HG02970 (cell line): ENCODE measurements at regions not wholly inside any gene's neighbourhood (a gene's known extent, or its start where the extent isn't known, plus 50 kb on each side); places are given as distances from the start of the nearest gene placed in this dataset.

ENCODE experiments used
- ATAC-seq: cut with Tn5 transposase; IDR thresholded peaks from one replicate; pipeline ENCODE4 v1.9.1; 2021; ENCODE audit warnings: mild to moderate bottlenecking, moderate library complexity, moderate number of reproducible peaks; ENCODE audit not compliant: unreplicated experiment, low FRiP score

- ATAC-seq, result no peak
These were observed 222.7 kb upstream of the NAALADL2 start for GRCh38 chr3:174636451-174636850.

DNA sequence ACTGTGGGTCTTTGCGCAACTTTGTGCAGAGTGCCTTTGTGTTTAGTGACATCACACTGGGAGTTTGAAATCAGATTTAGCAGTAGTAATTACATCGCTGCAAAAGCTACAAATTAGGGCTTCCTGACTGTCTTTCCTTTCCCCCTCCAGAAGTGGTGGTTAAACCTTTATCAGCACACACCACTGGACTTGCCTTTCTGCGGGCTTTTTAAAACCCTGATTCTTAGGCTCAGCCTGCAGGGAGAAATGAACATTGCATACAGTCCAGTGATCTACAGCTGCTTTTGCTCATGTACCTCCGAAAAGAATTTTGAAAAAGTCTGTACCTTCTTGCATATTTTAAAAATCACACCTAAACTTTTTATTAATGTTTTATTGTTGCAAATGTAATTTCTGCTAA is 219.7 kb upstream of the NAALADL2 start:
- no peak for ATAC-seq

DNA sequence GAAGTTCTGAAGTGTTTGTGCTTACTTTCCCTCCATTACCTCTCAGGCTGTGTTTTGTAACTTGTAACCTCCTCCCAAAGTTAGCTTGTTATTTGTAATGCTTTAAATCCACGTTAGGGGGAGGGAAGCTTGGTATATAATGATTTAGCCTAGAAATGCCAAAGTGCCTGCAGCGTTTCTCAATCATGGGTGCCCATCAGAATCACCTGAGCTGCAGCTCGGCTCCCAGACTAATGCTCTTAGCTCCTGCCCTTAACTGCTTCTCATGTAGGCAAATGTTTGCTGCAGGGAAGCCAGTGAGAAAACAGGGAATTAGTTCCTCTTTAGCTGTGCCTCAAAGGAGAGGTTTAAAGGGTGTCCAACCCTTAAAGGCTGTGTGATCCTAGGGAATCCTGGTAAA is 219.2 kb upstream of the NAALADL2 start:
- ATAC-seq, result no peak

GRCh38 chr3:174640932-174641331 is 218.2 kb upstream of the NAALADL2 start:
- no peak for ATAC-seq

- no peak for ATAC-seq
These were observed 214.8 kb upstream of the NAALADL2 start for GRCh38 chr3:174644287-174644686.

DNA sequence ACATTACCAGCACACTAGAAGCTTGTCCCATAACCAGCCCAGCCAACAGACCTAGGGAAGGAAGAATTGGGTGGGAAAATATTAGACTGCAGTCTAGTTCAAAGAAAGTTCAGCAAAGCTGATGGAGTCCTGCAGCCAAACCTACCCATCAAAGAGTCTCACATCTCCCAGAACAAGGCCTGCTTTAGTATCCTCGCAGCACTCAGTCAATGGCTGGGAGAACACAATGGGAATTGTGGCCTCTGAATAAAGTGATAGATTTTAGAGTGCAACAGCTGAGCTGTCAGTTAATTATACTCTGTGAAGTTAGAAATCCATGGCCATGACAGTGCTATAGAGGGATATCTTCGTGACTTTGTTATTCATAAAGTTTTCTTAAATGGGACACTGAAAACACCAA is 207.2 kb upstream of the NAALADL2 start:
- no peak for ATAC-seq

DNA sequence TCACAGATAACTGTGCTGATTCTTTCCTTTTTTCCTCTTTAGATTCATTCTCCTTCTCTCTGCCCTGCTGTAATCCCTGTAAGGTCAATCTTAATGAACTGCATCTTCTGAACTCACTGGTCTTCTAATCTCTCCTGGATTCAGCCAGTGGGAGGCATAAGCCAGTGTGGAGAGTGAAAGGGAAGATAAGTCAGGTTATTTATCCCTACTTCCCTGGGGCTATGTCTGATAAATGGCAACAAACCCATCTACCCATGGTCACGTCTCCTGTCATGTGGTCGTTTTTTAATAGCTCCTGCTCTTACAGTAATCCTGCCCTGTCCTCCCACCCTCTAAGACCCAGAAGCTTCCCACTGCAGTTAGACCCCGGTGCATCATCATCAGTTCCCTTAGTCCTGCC is 199.6 kb upstream of the NAALADL2 start:
- ATAC-seq, result no peak

DNA sequence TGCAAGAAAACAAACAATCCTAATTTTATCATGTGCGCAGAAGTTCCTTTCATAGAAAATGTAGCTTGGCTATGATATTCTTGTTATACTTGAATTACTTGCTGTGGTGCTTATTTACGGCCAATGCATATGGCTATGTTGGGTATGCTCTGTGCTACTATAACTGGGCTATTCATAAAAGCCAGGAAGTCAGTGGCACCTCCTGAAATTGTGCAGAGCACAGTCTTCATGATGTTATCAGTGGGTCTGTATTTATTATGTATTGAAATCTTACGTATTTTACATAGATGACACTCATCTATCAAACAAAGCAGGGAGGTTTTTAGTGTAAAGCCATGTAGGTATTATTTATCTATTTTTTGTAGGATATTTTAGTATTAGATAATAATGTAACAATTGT is 196.5 kb upstream of the NAALADL2 start:
- ATAC-seq, result no peak

DNA sequence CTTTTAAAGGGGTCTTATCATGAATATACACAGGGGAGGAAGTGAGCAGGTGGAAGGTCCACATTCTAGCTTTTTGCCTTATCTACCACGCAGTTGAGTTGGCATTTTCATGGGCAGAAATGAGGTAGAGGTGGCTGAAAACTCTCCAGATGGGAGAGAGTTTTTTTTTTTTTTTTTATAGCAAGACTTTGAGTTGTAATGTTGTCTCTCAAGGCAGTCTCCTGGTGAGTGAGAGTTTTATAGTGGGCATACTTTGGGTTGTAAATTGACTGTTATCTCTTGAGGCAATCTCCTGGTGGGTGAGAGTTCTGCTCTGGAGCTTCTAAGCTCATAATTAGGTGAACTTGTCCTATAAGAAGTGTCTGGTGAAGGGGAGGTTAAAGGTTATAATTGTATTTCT is 191.7 kb upstream of the NAALADL2 start:
- ATAC-seq, result no peak

DNA sequence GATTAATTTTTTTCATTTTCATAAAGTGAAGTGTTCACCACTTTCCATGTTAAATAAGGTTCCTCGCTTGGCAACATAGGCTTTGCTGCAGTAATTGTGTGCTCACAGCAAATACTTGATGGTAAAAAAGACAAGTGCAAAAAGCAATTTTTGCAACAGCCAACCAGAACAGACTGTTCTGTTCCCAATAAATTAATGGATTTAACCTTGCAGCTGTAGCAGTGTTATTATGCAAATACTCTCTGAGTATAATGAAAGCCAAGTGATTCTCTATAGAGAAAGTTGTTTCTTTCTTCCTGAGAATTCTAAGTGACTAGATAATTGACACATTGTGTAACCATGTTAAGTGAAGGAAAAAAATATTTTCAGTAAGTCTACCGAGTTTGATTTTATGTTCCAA is 183.7 kb upstream of the NAALADL2 start:
- no peak for ATAC-seq

DNA sequence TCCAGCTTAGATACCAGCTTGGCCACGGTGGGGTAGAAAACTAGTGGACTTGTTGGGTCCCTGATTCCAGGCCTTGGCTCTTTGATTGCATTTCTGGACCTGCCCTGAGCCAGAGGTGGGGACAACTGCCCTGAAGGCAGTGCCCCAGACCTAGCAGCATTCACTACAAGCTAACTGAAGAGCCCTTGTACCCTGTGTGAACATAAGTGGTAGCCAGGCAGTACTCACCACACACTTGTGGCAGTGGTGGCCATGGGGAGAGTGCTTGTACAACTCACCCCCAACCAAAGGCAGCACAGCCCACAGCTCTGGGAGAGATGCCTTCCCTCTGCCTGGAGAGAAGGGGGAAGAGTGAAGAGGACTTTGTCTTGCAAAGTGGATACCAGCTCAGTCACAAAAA is 177.3 kb upstream of the NAALADL2 start:
- no peak for ATAC-seq

- ATAC-seq, result no peak
These were observed 173.3 kb upstream of the NAALADL2 start for GRCh38 chr3:174685796-174686195.

DNA sequence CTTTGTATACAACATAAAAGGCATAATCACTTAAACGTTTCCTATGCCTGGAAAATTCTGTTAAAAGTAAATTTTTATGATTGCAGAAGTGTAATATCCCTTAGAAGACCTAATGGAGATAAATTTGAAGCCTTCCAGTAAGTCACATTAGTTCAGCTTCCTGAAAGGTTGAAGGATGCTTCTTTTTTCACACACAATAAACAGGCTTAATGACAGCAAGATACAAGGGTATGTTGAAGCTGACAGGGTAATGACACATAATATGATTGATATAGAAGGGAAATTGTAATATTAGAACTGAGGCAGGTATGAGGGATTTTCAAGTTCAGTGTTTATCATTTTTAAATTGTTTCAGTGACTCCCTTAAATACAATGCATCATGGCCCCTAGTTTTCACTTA is 161.8 kb upstream of the NAALADL2 start:
- no peak for ATAC-seq

GRCh38 chr3:174700736-174701135 is 158.4 kb upstream of the NAALADL2 start:
- no peak for ATAC-seq

- ATAC-seq, result no peak
These were observed 148.5 kb upstream of the NAALADL2 start for GRCh38 chr3:174710612-174711011.

GRCh38 chr3:174715386-174715785 is 143.7 kb upstream of the NAALADL2 start:
- no peak for ATAC-seq

- no peak for ATAC-seq
These were observed 142.1 kb upstream of the NAALADL2 start for GRCh38 chr3:174716956-174717505.

DNA sequence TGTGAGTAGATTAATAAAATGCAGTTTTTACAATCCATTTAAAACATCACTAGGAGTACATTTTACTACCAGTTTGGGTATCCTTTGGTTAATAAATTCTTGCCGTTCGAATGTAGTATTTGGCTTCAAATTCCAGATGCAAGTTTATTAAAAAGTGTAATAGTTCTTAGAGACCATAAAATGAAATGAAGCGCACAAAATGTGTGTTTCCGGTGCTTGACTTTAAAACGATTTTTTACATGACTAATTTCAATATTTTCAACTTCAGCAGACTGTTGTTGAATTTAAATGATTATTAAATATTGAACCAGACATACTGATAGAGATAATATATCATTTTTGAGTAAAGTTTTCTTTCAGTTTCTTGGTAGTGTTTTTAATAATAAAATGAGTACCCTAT is 138.4 kb upstream of the NAALADL2 start:
- ATAC-seq, result no peak

DNA sequence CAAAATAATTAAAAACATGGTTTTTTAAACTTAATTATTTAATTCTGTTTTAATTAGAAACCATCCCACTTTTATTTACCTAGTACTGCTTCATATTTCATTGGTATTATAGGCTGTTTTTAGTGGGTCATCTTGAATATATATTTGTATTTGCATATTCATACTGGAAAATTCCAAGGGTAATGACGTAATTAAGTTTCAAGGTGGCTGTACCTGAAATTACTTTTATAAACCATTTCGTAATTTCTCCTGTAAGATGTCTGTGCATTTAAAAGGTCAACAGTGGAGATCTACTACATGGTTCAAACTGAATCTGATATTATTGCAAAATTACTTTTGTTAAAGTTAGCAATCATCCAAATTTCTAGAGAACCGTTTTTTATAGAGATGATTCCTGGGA is 133.8 kb upstream of the NAALADL2 start:
- ATAC-seq, result no peak

GRCh38 chr3:174737966-174738365 is 121.2 kb upstream of the NAALADL2 start:
- ATAC-seq, result no peak

DNA sequence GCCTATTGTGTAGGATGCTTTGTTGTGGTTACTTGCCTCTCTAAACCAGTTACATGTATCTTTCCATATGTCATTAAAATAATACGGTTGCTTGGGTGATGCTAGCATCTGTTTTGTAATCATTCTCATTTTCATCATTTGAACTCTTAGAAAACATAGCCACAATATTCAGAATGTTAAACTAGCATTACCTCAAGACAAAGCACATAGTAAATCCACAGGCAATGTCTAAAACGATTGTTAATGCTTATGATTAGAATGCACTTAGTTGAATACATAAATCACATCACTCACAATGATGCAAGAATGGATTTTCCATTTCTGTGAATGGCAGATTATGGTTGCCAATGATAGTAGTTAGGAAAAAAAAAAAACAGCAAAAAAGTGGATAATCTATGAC is 110.0 kb upstream of the NAALADL2 start:
- ATAC-seq, result no peak

GRCh38 chr3:174755833-174756829 is 103.0 kb upstream of the NAALADL2 start:
- ATAC-seq, result no peak
